Parathyroid adenoma (tissue), 2 donors: ENCODE measurements at regions not wholly inside any gene's neighbourhood (a gene's known extent, or its start where the extent isn't known, plus 50 kb on each side); places are given as distances from the start of the nearest gene placed in this dataset.

Source experiments
- H2AFZ ChIP-seq: fragments of 300-600 bp; sonication (generic); one replicate; pipeline ENCODE4 v1.7.0; 2017; ENCODE audit warnings: antibody characterized with exemption, mild to moderate bottlenecking
- H3K27ac ChIP-seq: fragments of 300-600 bp; sonication (generic); one replicate; pipeline ENCODE4 v1.7.0; 2017
- H3K27me3 ChIP-seq: fragments of 300-600 bp; sonication (generic); one replicate; pipeline ENCODE4 v1.7.0; 2017; ENCODE audit warnings: low read length; ENCODE audit not compliant: control insufficient read depth, insufficient read depth
- H3K36me3 ChIP-seq: fragments of 300-600 bp; sonication (generic); one replicate; pipeline ENCODE4 v1.7.0; 2017; ENCODE audit warnings: low read length; ENCODE audit not compliant: control insufficient read depth, insufficient read depth
- H3K4me1 ChIP-seq: fragments of 300-600 bp; sonication (generic); one replicate; pipeline ENCODE4 v1.7.0; 2017; ENCODE audit warnings: control low read depth
- H3K4me2 ChIP-seq: fragments of 300-600 bp; sonication (generic); one replicate; pipeline ENCODE4 v1.7.0; 2017; ENCODE audit warnings: low read length
- H3K4me3 ChIP-seq: fragments of 300-600 bp; sonication (generic); one replicate; pipeline ENCODE4 v1.7.0; 2017; ENCODE audit warnings: low read depth, low read length
- H3K79me2 ChIP-seq: fragments of 300-600 bp; sonication (generic); one replicate; pipeline ENCODE4 v1.7.0; 2017; ENCODE audit warnings: control low read depth
- H3K9ac ChIP-seq: fragments of 300-600 bp; sonication (generic); one replicate; pipeline ENCODE4 v1.7.0; 2017; ENCODE audit warnings: mild to moderate bottlenecking
- H3K9me3 ChIP-seq: fragments of 300-600 bp; sonication (generic); one replicate; pipeline ENCODE4 v1.7.0; 2017; ENCODE audit warnings: low read length; ENCODE audit not compliant: control insufficient read depth
- CTCF ChIP-seq: fragments of 300-600 bp; sonication (generic); IDR thresholded peaks from one replicate; pipeline ENCODE4 v1.7.0; 2017; ENCODE audit warnings: antibody characterized with exemption, mild to moderate bottlenecking
- donor health status: primary hyperparathyroidism.

GRCh38 chr10:64158551-64158950 is 637.4 kb downstream of the REEP3 start:
- Histone ChIP-seq H3K36me3 (no peaks in the 10 kb centered on the region), H2AFZ (no peak overlapping the region), H3K27ac (no peak overlapping the region)

GRCh38 chr10:64159910-64160872 is 639.0 kb downstream of the REEP3 start:
- no peaks in the 10 kb centered on the region for H3K9me3 ChIP-seq

More at GRCh38 chr10:64158551-64158950, 637.4 kb downstream of the REEP3 start:
- no peaks in the 10 kb centered on the region for H3K9me3 ChIP-seq
- H3K9ac ChIP-seq, result no peak overlapping the region
- no peak for TF ChIP-seq CTCF
- H3K4me1 ChIP-seq, result no peaks in the 10 kb centered on the region
- H3K4me2 ChIP-seq, result no peak overlapping the region
- no peaks in the 10 kb centered on the region for H3K79me2 ChIP-seq
- no peaks in the 10 kb centered on the region for H3K27me3 ChIP-seq
- no peak overlapping the region for H3K4me3 ChIP-seq

GRCh38 chr10:64170791-64171190 is 649.6 kb downstream of the REEP3 start:
- Histone ChIP-seq H3K4me1 (no peaks in the 10 kb centered on the region), H2AFZ (no peak overlapping the region), H3K36me3 (no peaks in the 10 kb centered on the region), H3K4me2 (no peak overlapping the region), H3K27me3 (no peaks in the 10 kb centered on the region), H3K4me3 (no peak overlapping the region), H3K9ac (no peak overlapping the region), H3K27ac (no peak overlapping the region), H3K79me2 (no peaks in the 10 kb centered on the region), H3K9me3 (no peaks in the 10 kb centered on the region)
- TF ChIP-seq CTCF, result no peak

More at GRCh38 chr10:64159910-64160872, 639.0 kb downstream of the REEP3 start:
- no peak for TF ChIP-seq CTCF
- Histone ChIP-seq H3K36me3 (no peaks in the 10 kb centered on the region), H3K27me3 (no peaks in the 10 kb centered on the region), H3K27ac (no peak overlapping the region), H2AFZ (no peak overlapping the region), H3K9ac (no peak overlapping the region), H3K79me2 (no peaks in the 10 kb centered on the region), H3K4me3 (no peak overlapping the region), H3K4me2 (no peak overlapping the region), H3K4me1 (no peaks in the 10 kb centered on the region)

GRCh38 chr10:64173826-64174225 is 652.6 kb downstream of the REEP3 start:
- H3K79me2 ChIP-seq, result no peaks in the 10 kb centered on the region
- no peak overlapping the region for H3K4me2 ChIP-seq
- H2AFZ ChIP-seq, result no peak overlapping the region
- no peaks in the 10 kb centered on the region for H3K27me3 ChIP-seq
- H3K36me3 ChIP-seq, result no peaks in the 10 kb centered on the region
- H3K27ac ChIP-seq, result no peak overlapping the region
- TF ChIP-seq CTCF, result no peak
- no peak overlapping the region for H3K9ac ChIP-seq
- H3K9me3 ChIP-seq, result no peaks in the 10 kb centered on the region
- no peak overlapping the region for H3K4me3 ChIP-seq
- no peaks in the 10 kb centered on the region for H3K4me1 ChIP-seq
